Panc1 (cell line): ENCODE measurements at regions not wholly inside any gene's neighbourhood (a gene's known extent, or its start where the extent isn't known, plus 50 kb on each side); places are given as distances from the start of the nearest gene placed in this dataset.

Experiments
- ATAC-seq: fragments of 200-7000 bp; cut with Tn5 transposase; 2 replicates; pipeline ENCODE4 v1.9.1; 2020; ENCODE audit warnings: mild to moderate bottlenecking, moderate library complexity
- BruUV-seq: library from RNA; stranded (reverse); fragments of 400-500 nt; replicated peaks from 2 replicates; lab custom pipeline; 2021; lab: Mats Ljungman, UMichigan
- CTCF ChIA-PET: fragments of 300-600 bp; sonication (Branson Sonifier 250); formaldehyde crosslinking; loops from one replicate; lab custom pipeline; 2022; ENCODE audit warnings: antibody characterized with exemption; lab: Charles Lee
- POLR2A ChIA-PET: fragments of 300-600 bp; sonication (Branson Sonifier 250); formaldehyde crosslinking; loops from one replicate; lab custom pipeline; 2022; ENCODE audit warnings: antibody characterized with exemption; lab: Charles Lee
- DNase-seq: peaks from one replicate; pipeline ENCODE4 v3.0.0-alpha.2; 2010; ENCODE audit warnings: low read depth, low spot score
- H3K27ac ChIP-seq: 2 replicates; pipeline ENCODE4 v1.5.1; 2011; ENCODE audit warnings: mild to moderate bottlenecking, low read length, inconsistent platforms
- H3K27me3 ChIP-seq: fragments of 200-500 bp; sonication (Bioruptor generic); 2 replicates; pipeline ENCODE4 v1.6.0; 2014; ENCODE audit warnings: low read length, inconsistent platforms; ENCODE audit not compliant: control insufficient read depth, insufficient read depth
- H3K36me3 ChIP-seq: fragments of 200-500 bp; sonication (Bioruptor generic); 2 replicates; pipeline ENCODE4 v1.5.1; 2014; ENCODE audit warnings: inconsistent platforms, mild to moderate bottlenecking, low read length, moderate library complexity; ENCODE audit not compliant: control insufficient read depth, insufficient read depth
- H3K4me1 ChIP-seq: 2 replicates; pipeline ENCODE4 v1.5.1; 2011; ENCODE audit warnings: inconsistent platforms, mild to moderate bottlenecking, low read length, moderate library complexity; ENCODE audit not compliant: control insufficient read depth, insufficient read depth
- H3K4me3 ChIP-seq, 2 experiments: 2 replicates each; pipeline ENCODE4 v1.5.1; 2011 to 2012; ENCODE audit warnings: low read depth in 2 of 2, low read length in 2 of 2, mild to moderate bottlenecking in 2 of 2, inconsistent platforms in 1 of 2, moderate library complexity in 1 of 2
- H3K9me3 ChIP-seq: fragments of 200-500 bp; sonication (Bioruptor generic); 2 replicates; pipeline ENCODE4 v1.5.1; 2014; ENCODE audit warnings: low read depth, mild to moderate bottlenecking, inconsistent platforms, low read length, moderate library complexity; ENCODE audit not compliant: control insufficient read depth, insufficient read depth
- CTCF ChIP-seq: fragments of 450-650 bp; IDR thresholded peaks from 2 replicates; pipeline ENCODE4 v1.5.1; 2017; ENCODE audit warnings: mild to moderate bottlenecking
- POLR2AphosphoS5 ChIP-seq: IDR thresholded peaks from 2 replicates; pipeline ENCODE4 v1.6.1; 2012; ENCODE audit warnings: mild to moderate bottlenecking, low read depth, low read length, moderate library complexity
- REST ChIP-seq, 2 experiments: IDR thresholded peaks; 2 replicates each; pipeline ENCODE4 v1.6.1; 2011 to 2012; ENCODE audit warnings: low read depth in 2 of 2, control low read depth in 1 of 2, low read length in 1 of 2, mild to moderate bottlenecking in 1 of 2, moderate library complexity in 1 of 2; ENCODE audit not compliant: insufficient read depth in 1 of 2
- SIN3A ChIP-seq: IDR thresholded peaks from 2 replicates; pipeline ENCODE4 v1.6.1; 2012; ENCODE audit warnings: low read depth, mild to moderate bottlenecking, low read length, moderate library complexity, borderline replicate concordance; ENCODE audit not compliant: insufficient read depth
- TCF7L2 ChIP-seq: IDR thresholded peaks from 2 replicates; pipeline ENCODE4 v1.6.1; 2011; ENCODE audit warnings: mild to moderate bottlenecking, low read depth, low read length, inconsistent platforms
- in situ Hi-C: cut with HindIII; loops from 2 replicates; pipeline ENCODE4 v1.10.0; 2016; ENCODE audit warnings: low sequenced_read_pairs, low pct_unique_long_range_greater_than_20kb
- intact Hi-C: fragments of 100-400 bp; cut with micrococcal nuclease; formaldehyde crosslinking; loops from one replicate; pipeline ENCODE4 v1.10.0; 2022; ENCODE audit not compliant: unreplicated experiment

GRCh38 chr2:37523814-37524362 is 147.6 kb downstream of the CDC42EP3 start:
- ChIA-PET POLR2A (no interaction called here), CTCF (no interaction called here)
- in situ Hi-C loops (no loop called here), intact Hi-C loops (no loop called here)
- no peaks in the 10 kb centered on the region for H3K36me3 ChIP-seq
- no peaks in the 10 kb centered on the region for H3K9me3 ChIP-seq
- TF ChIP-seq REST (IDR thresholded peaks at IDR 0.05; ENCODE audit: insufficient read depth in 1 of 2, low read depth in 2 of 2, low read length in 1 of 2) (no peak), CTCF (no peak), TCF7L2 (no peak), POLR2AphosphoS5 (no peak), SIN3A (no peak)
- DNase-seq (no peak), ATAC-seq (no peak)
- no peak overlapping the region for H3K4me3 ChIP-seq
- no peaks in the 10 kb centered on the region for H3K27me3 ChIP-seq
- no peak overlapping the region for H3K27ac ChIP-seq
- no TSS peak for BruUV-seq
- H3K4me1 ChIP-seq, result no peaks in the 10 kb centered on the region

- H3K4me1 ChIP-seq, result no peaks in the 10 kb centered on the region
- H3K27me3 ChIP-seq, result no peaks in the 10 kb centered on the region
- DNase-seq (no peak), ATAC-seq (peak; percentile 26; the same call in 1 of the 2 replicates)
- intact Hi-C loops (no loop called here), in situ Hi-C loops (no loop called here)
- no peak overlapping the region for H3K27ac ChIP-seq
- ChIA-PET POLR2A (no interaction called here), CTCF (no interaction called here)
- no peaks in the 10 kb centered on the region for H3K9me3 ChIP-seq
- H3K4me3 ChIP-seq, result no peak overlapping the region
- H3K36me3 ChIP-seq, result no peaks in the 10 kb centered on the region
- TF ChIP-seq SIN3A (no peak), REST (IDR thresholded peaks at IDR 0.05; ENCODE audit: insufficient read depth in 1 of 2, low read depth in 2 of 2, low read length in 1 of 2) (no peak), CTCF (no peak), TCF7L2 (no peak), POLR2AphosphoS5 (no peak)
- BruUV-seq, result no TSS peak
These were observed 145.1 kb downstream of the CDC42EP3 start for GRCh38 chr2:37526323-37526722.
